Parathyroid adenoma (tissue), 2 donors: ENCODE measurements at regions not wholly inside any gene's neighbourhood (a gene's known extent, or its start where the extent isn't known, plus 50 kb on each side); places are given as distances from the start of the nearest gene placed in this dataset.

Experiments
- H2AFZ ChIP-seq: fragments of 300-600 bp; sonication (generic); one replicate; pipeline ENCODE4 v1.7.0; 2017; ENCODE audit warnings: antibody characterized with exemption, mild to moderate bottlenecking
- H3K27ac ChIP-seq: fragments of 300-600 bp; sonication (generic); one replicate; pipeline ENCODE4 v1.7.0; 2017
- H3K27me3 ChIP-seq: fragments of 300-600 bp; sonication (generic); one replicate; pipeline ENCODE4 v1.7.0; 2017; ENCODE audit warnings: low read length; ENCODE audit not compliant: control insufficient read depth, insufficient read depth
- H3K36me3 ChIP-seq: fragments of 300-600 bp; sonication (generic); one replicate; pipeline ENCODE4 v1.7.0; 2017; ENCODE audit warnings: low read length; ENCODE audit not compliant: control insufficient read depth, insufficient read depth
- H3K4me1 ChIP-seq: fragments of 300-600 bp; sonication (generic); one replicate; pipeline ENCODE4 v1.7.0; 2017; ENCODE audit warnings: control low read depth
- H3K4me2 ChIP-seq: fragments of 300-600 bp; sonication (generic); one replicate; pipeline ENCODE4 v1.7.0; 2017; ENCODE audit warnings: low read length
- H3K4me3 ChIP-seq: fragments of 300-600 bp; sonication (generic); one replicate; pipeline ENCODE4 v1.7.0; 2017; ENCODE audit warnings: low read depth, low read length
- H3K79me2 ChIP-seq: fragments of 300-600 bp; sonication (generic); one replicate; pipeline ENCODE4 v1.7.0; 2017; ENCODE audit warnings: control low read depth
- H3K9ac ChIP-seq: fragments of 300-600 bp; sonication (generic); one replicate; pipeline ENCODE4 v1.7.0; 2017; ENCODE audit warnings: mild to moderate bottlenecking
- H3K9me3 ChIP-seq: fragments of 300-600 bp; sonication (generic); one replicate; pipeline ENCODE4 v1.7.0; 2017; ENCODE audit warnings: low read length; ENCODE audit not compliant: control insufficient read depth
- TF ChIP-seq, protein P1 (sequence below): fragments of 300-600 bp; sonication (generic); IDR thresholded peaks from one replicate; pipeline ENCODE4 v1.7.0; 2017; ENCODE audit warnings: antibody characterized with exemption, mild to moderate bottlenecking
- donor health status: primary hyperparathyroidism.

GRCh38 chr16:5512014-5512413, 414.4 kb upstream of the EEF2KMT start:
- Histone ChIP-seq H3K4me1 (no peaks in the 10 kb centered on the region), H3K9me3 (no peaks in the 10 kb centered on the region), H3K79me2 (no peaks in the 10 kb centered on the region), H3K9ac (no peak overlapping the region), H3K4me2 (no peak overlapping the region), H3K4me3 (no peak overlapping the region), H3K27me3 (no peaks in the 10 kb centered on the region), H3K36me3 (no peaks in the 10 kb centered on the region), H2AFZ (no peak overlapping the region), H3K27ac (no peak overlapping the region)
- TF ChIP-seq, protein P1, sequence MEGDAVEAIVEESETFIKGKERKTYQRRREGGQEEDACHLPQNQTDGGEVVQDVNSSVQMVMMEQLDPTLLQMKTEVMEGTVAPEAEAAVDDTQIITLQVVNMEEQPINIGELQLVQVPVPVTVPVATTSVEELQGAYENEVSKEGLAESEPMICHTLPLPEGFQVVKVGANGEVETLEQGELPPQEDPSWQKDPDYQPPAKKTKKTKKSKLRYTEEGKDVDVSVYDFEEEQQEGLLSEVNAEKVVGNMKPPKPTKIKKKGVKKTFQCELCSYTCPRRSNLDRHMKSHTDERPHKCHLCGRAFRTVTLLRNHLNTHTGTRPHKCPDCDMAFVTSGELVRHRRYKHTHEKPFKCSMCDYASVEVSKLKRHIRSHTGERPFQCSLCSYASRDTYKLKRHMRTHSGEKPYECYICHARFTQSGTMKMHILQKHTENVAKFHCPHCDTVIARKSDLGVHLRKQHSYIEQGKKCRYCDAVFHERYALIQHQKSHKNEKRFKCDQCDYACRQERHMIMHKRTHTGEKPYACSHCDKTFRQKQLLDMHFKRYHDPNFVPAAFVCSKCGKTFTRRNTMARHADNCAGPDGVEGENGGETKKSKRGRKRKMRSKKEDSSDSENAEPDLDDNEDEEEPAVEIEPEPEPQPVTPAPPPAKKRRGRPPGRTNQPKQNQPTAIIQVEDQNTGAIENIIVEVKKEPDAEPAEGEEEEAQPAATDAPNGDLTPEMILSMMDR: no peak

GRCh38 chr16:5510819-5511370, 413.3 kb upstream of the EEF2KMT start:
- Histone ChIP-seq H3K4me3 (no peak overlapping the region), H3K36me3 (no peaks in the 10 kb centered on the region), H3K9me3 (no peaks in the 10 kb centered on the region), H2AFZ (no peak overlapping the region), H3K4me2 (no peak overlapping the region), H3K9ac (no peak overlapping the region), H3K27ac (no peak overlapping the region), H3K79me2 (no peaks in the 10 kb centered on the region), H3K27me3 (no peaks in the 10 kb centered on the region), H3K4me1 (no peaks in the 10 kb centered on the region)
- TF ChIP-seq, protein P1: no peak

GRCh38 chr16:5509794-5510193, 412.2 kb upstream of the EEF2KMT start:
- Histone ChIP-seq H3K79me2 (no peaks in the 10 kb centered on the region), H2AFZ (no peak overlapping the region), H3K9ac (no peak overlapping the region), H3K27ac (no peak overlapping the region), H3K27me3 (no peaks in the 10 kb centered on the region), H3K4me3 (no peak overlapping the region), H3K9me3 (no peaks in the 10 kb centered on the region), H3K36me3 (no peaks in the 10 kb centered on the region), H3K4me1 (no peaks in the 10 kb centered on the region), H3K4me2 (no peak overlapping the region)
- TF ChIP-seq, protein P1: no peak

GRCh38 chr16:5509336-5509735, 411.7 kb upstream of the EEF2KMT start:
- TF ChIP-seq, protein P1: no peak
- H3K79me2 ChIP-seq: no peaks in the 10 kb centered on the region

DNA sequence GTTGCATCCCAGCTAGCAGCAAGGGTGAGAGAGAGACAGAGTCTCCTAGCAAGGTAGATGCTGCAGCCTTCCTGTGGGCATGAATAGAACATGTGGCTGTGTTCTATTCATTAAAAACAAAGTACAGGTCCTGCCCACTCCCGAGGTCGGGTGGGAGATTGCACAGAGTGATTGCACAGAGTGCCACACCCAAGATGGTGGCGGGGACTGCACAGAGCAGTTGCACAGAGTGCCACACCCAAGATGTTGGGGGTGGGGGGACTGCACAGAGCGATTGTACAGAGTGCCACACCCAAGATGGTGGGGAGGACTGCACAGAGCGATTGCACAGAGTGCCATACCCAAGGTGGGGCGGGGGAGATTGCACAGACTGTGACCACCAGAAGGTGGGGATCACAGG, 410.8 kb upstream of the EEF2KMT start:
- no peaks in the 10 kb centered on the region for H3K36me3 ChIP-seq
- no peak overlapping the region for H3K4me3 ChIP-seq
- TF ChIP-seq, protein P1: no peak
- no peak overlapping the region for H3K9ac ChIP-seq
- no peaks in the 10 kb centered on the region for H3K4me1 ChIP-seq
- H3K27me3 ChIP-seq: no peaks in the 10 kb centered on the region
- no peaks in the 10 kb centered on the region for H3K79me2 ChIP-seq
- no peak overlapping the region for H2AFZ ChIP-seq
- no peaks in the 10 kb centered on the region for H3K9me3 ChIP-seq
- no peak overlapping the region for H3K4me2 ChIP-seq
- no peak overlapping the region for H3K27ac ChIP-seq

More at GRCh38 chr16:5509336-5509735, 411.7 kb upstream of the EEF2KMT start:
- H3K27ac ChIP-seq: no peak overlapping the region
- no peaks in the 10 kb centered on the region for H3K9me3 ChIP-seq
- no peak overlapping the region for H3K9ac ChIP-seq
- H3K27me3 ChIP-seq: no peaks in the 10 kb centered on the region
- H3K4me3 ChIP-seq: no peak overlapping the region
- no peaks in the 10 kb centered on the region for H3K4me1 ChIP-seq
- no peak overlapping the region for H2AFZ ChIP-seq
- H3K4me2 ChIP-seq: no peak overlapping the region
- no peaks in the 10 kb centered on the region for H3K36me3 ChIP-seq
